ENCODE measurements at regions not wholly inside any gene's neighbourhood (a gene's known extent, or its start where the extent isn't known, plus 50 kb on each side); places are given as distances from the start of the nearest gene placed in this dataset. TPM values are rescaled to one million over a fixed set of nuclear protein-coding genes. Genes with fewer than 3 reads are reported as not detected.

GRCh38 chr1:37400466-37401225 is 73.7 kb upstream of the ZC3H12A start:
- FAIRE-seq (no peak), DNase-seq (ENCODE audit: low spot score in 2 of 2) (no peak)

- FAIRE-seq (no peak), DNase-seq (ENCODE audit: low spot score in 2 of 2) (no peak)
Measured at GRCh38 chr1:37403166-37403565, 71.2 kb upstream of the ZC3H12A start.

GRCh38 chr1:37404711-37405110 is 69.7 kb upstream of the ZC3H12A start:
- FAIRE-seq (no peak), DNase-seq (ENCODE audit: low spot score in 2 of 2) (no peak)

GRCh38 chr1:37410105-37410504 is 64.3 kb upstream of the ZC3H12A start:
- DNase-seq (ENCODE audit: low spot score in 2 of 2) (no peak), FAIRE-seq (no peak)

- DNase-seq (ENCODE audit: low spot score in 2 of 2) = no peak
- no peak for FAIRE-seq
Measured at GRCh38 chr1:37410815-37411214, 63.6 kb upstream of the ZC3H12A start.

GRCh38 chr1:37415611-37416244 is 58.7 kb upstream of the ZC3H12A start:
- no peak for DNase-seq (ENCODE audit: low spot score in 2 of 2)
- no peak for FAIRE-seq

GRCh38 chr1:37420456-37420855 is 53.9 kb upstream of the ZC3H12A start:
- FAIRE-seq = no peak

GRCh38 chr1:37423810-37424209 is 50.6 kb upstream of the ZC3H12A start:
- FAIRE-seq = no peak
- no peak for DNase-seq (ENCODE audit: low spot score in 2 of 2)

More at GRCh38 chr1:37420456-37420855, 53.9 kb upstream of the ZC3H12A start:
- no peak for DNase-seq (ENCODE audit: low spot score in 2 of 2)

- FAIRE-seq = no peak
- no peak for DNase-seq (ENCODE audit: low spot score in 2 of 2)
Measured at GRCh38 chr1:37424523-37424922, 49.9 kb upstream of the ZC3H12A start.

Small RNAs in the stretch of these regions (small RNA-seq; reads per million reads assigned to genes)
- gene MIR4255 (not detected), gene RNA5SP43 (not detected), gene RNU6-636P (not detected), gene RPS29P6 (not detected)

Measured in frontal cortex (tissue), 4 donors.